IMR-90 (cell line): ENCODE measurements at regions not wholly inside any gene's neighbourhood (a gene's known extent, or its start where the extent isn't known, plus 50 kb on each side); places are given as distances from the start of the nearest gene placed in this dataset.

Experiments
- ATAC-seq: fragments of 200-7000 bp; cut with Tn5 transposase; 2 replicates; pipeline ENCODE4 v1.9.1; 2020; ENCODE audit warnings: low read depth, mild to moderate bottlenecking, moderate library complexity
- BruUV-seq: library from RNA; stranded (reverse); fragments of 400-500 nt; replicated peaks from 2 replicates; lab custom pipeline; 2021; lab: Mats Ljungman, UMichigan
- CTCF ChIA-PET: fragments of 300-600 bp; formaldehyde crosslinking; extraction: SDS; loops from one replicate; lab custom pipeline; 2021; ENCODE audit warnings: antibody characterized with exemption; lab: Yijun Ruan, JAX
- POLR2A ChIA-PET: fragments of 300-600 bp; sonication (Branson Sonifier 250); formaldehyde crosslinking; loops from one replicate; lab custom pipeline; 2022; ENCODE audit warnings: antibody characterized with exemption; ENCODE audit not compliant: unreplicated experiment; lab: Charles Lee
- DNase-seq: peaks from one replicate; pipeline ENCODE4 v3.0.0; 2013
- H2AFZ ChIP-seq: replicated peaks from 2 replicates; pipeline ENCODE3; 2013; ENCODE audit warnings: low read length, mild to moderate bottlenecking; ENCODE audit not compliant: poor library complexity
- H2AK5ac ChIP-seq: 2 replicates; pipeline ENCODE4 v1.6.1; 2013; ENCODE audit warnings: low read depth, low read length, inconsistent platforms
- H2AK9ac ChIP-seq: replicated peaks from 2 replicates; pipeline ENCODE3; 2013; ENCODE audit warnings: mild to moderate bottlenecking, low read depth, low read length, moderate library complexity; ENCODE audit not compliant: poor library complexity
- H2BK120ac ChIP-seq: 2 replicates; pipeline ENCODE4 v1.6.1; 2013; ENCODE audit warnings: low read depth, low read length, inconsistent platforms
- H2BK15ac ChIP-seq: 3 replicates; pipeline ENCODE4 v1.6.1; 2013; ENCODE audit warnings: low read depth, low read length, inconsistent platforms
- H2BK20ac ChIP-seq: 2 replicates; pipeline ENCODE4 v1.6.1; 2013; ENCODE audit warnings: low read depth, mild to moderate bottlenecking, inconsistent platforms, low read length, moderate library complexity
- H2BK5ac ChIP-seq: 2 replicates; pipeline ENCODE4 v1.6.1; 2013; ENCODE audit warnings: mild to moderate bottlenecking, low read depth, low read length, inconsistent platforms; ENCODE audit not compliant: poor library complexity, severe bottlenecking
- H3K14ac ChIP-seq: replicated peaks from 2 replicates; pipeline ENCODE4 v1.6.1; 2013; ENCODE audit warnings: low read depth, low read length, inconsistent platforms
- H3K18ac ChIP-seq: 2 replicates; pipeline ENCODE4 v1.6.1; 2013; ENCODE audit warnings: low read depth, low read length, control low read depth
- H3K23ac ChIP-seq: 2 replicates; pipeline ENCODE4 v1.6.1; 2013; ENCODE audit warnings: low read depth, low read length, inconsistent platforms
- H3K27ac ChIP-seq: 2 replicates; pipeline ENCODE4 v1.5.1; 2013; ENCODE audit warnings: mild to moderate bottlenecking, control low read depth, low read length; ENCODE audit not compliant: insufficient read depth
- H3K27me3 ChIP-seq: 2 replicates; pipeline ENCODE4 v1.6.1; 2013; ENCODE audit warnings: low read length; ENCODE audit not compliant: control insufficient read depth, insufficient read depth
- H3K36me3 ChIP-seq: 2 replicates; pipeline ENCODE4 v1.6.1; 2013; ENCODE audit warnings: low read length, mixed read lengths; ENCODE audit not compliant: control insufficient read depth, insufficient read depth
- H3K4ac ChIP-seq: 2 replicates; pipeline ENCODE4 v1.6.1; 2013; ENCODE audit warnings: low read depth, low read length, inconsistent platforms
- H3K4me1 ChIP-seq: 2 replicates; pipeline ENCODE4 v1.6.1; 2013; ENCODE audit warnings: low read length, mixed read lengths; ENCODE audit not compliant: control insufficient read depth, insufficient read depth
- H3K4me2 ChIP-seq: 2 replicates; pipeline ENCODE4 v1.6.1; 2013; ENCODE audit warnings: low read depth, mild to moderate bottlenecking, control low read depth, low read length, moderate library complexity
- H3K4me3 ChIP-seq: 2 replicates; pipeline ENCODE4 v1.5.1; 2013; ENCODE audit warnings: low read depth, mild to moderate bottlenecking, control low read depth, low read length, moderate library complexity; ENCODE audit not compliant: insufficient read depth
- H3K56ac ChIP-seq: 2 replicates; pipeline ENCODE4 v1.6.1; 2013; ENCODE audit warnings: low read length, inconsistent platforms; ENCODE audit not compliant: insufficient read depth; ENCODE audit errors: extremely low read depth
- H3K79me1 ChIP-seq, 2 experiments: 2 replicates each; pipeline ENCODE4 v1.6.1; 2013; ENCODE audit warnings: low read length in 2 of 2, inconsistent platforms in 1 of 2, low read depth in 1 of 2
- H3K9ac ChIP-seq: 2 replicates; pipeline ENCODE4 v1.6.1; 2013; ENCODE audit warnings: low read depth, low read length, control low read depth
- H3K9me1 ChIP-seq: 2 replicates; pipeline ENCODE4 v1.6.1; 2013; ENCODE audit warnings: low read length, inconsistent platforms; ENCODE audit not compliant: insufficient read depth
- H3K9me3 ChIP-seq: 2 replicates; pipeline ENCODE4 v1.6.1; 2013; ENCODE audit warnings: low read length; ENCODE audit not compliant: control insufficient read depth, insufficient read depth
- H4K20me1 ChIP-seq: 2 replicates; pipeline ENCODE4 v1.6.1; 2013; ENCODE audit warnings: low read length, inconsistent platforms; ENCODE audit not compliant: insufficient read depth
- H4K5ac ChIP-seq: 2 replicates; pipeline ENCODE4 v1.6.1; 2013; ENCODE audit warnings: mild to moderate bottlenecking, low read depth, low read length, control low read depth
- H4K8ac ChIP-seq, 2 experiments: 2 replicates each; pipeline ENCODE4 v1.6.1; 2013; ENCODE audit warnings: low read depth in 2 of 2, low read length in 2 of 2, control low read depth in 1 of 2, inconsistent platforms in 1 of 2
- H4K91ac ChIP-seq: 2 replicates; pipeline ENCODE4 v1.6.1; 2013; ENCODE audit warnings: low read depth, low read length, inconsistent platforms; ENCODE audit not compliant: insufficient read depth
- CEBPB ChIP-seq: IDR thresholded peaks from 2 replicates; pipeline ENCODE4 v1.6.1; 2012; ENCODE audit warnings: low read depth, low read length, improper control_type of control experiment
- CHD1 ChIP-seq: IDR thresholded peaks from 2 replicates; pipeline ENCODE4 v1.6.1; 2012; ENCODE audit warnings: low read depth, low read length, improper control_type of control experiment
- MAZ ChIP-seq: IDR thresholded peaks from 2 replicates; pipeline ENCODE4 v1.6.1; 2012; ENCODE audit warnings: low read depth, mild to moderate bottlenecking, low read length, improper control_type of control experiment, moderate library complexity, borderline replicate concordance
- MXI1 ChIP-seq: IDR thresholded peaks from 2 replicates; pipeline ENCODE4 v1.6.1; 2012; ENCODE audit warnings: low read depth, mild to moderate bottlenecking, low read length, moderate library complexity, borderline replicate concordance
- POLR2A ChIP-seq: IDR thresholded peaks from 2 replicates; pipeline ENCODE4 v1.6.1; 2012; ENCODE audit warnings: mild to moderate bottlenecking, low read depth, low read length
- RAD21 ChIP-seq: IDR thresholded peaks from 2 replicates; pipeline ENCODE4 v1.6.1; 2012; ENCODE audit warnings: low read length, improper control_type of control experiment
- RFX5 ChIP-seq: IDR thresholded peaks from 2 replicates; pipeline ENCODE4 v1.8.0; 2012; ENCODE audit warnings: low read depth, mild to moderate bottlenecking, low read length, moderate library complexity
- SMC3 ChIP-seq: fragments of 150-350 bp; IDR thresholded peaks from 2 replicates; pipeline ENCODE4 v1.6.1; 2016; ENCODE audit warnings: low read depth, mild to moderate bottlenecking, antibody characterized with exemption, low read length, moderate library complexity
- USF2 ChIP-seq: fragments of 150-350 bp; IDR thresholded peaks from 2 replicates; pipeline ENCODE4 v1.6.1; 2017; ENCODE audit warnings: mild to moderate bottlenecking, antibody characterized with exemption, low read length, low read depth
- WGBS, 2 experiments: methylation state at CpG; one replicate each; pipeline versions ENCODE4 v1.1.5 to v1.1.7; 2013; ENCODE audit warnings: missing lambda C conversion rate in 2 of 2; ENCODE audit not compliant: insufficient read length in 1 of 2; ENCODE audit errors: extremely low coverage in 2 of 2; 5-methylcytosine and 5-hydroxymethylcytosine counted together
- dilution Hi-C: fragments of 300-500 bp; cut with HindIII; formaldehyde crosslinking; loops from one replicate; pipeline ENCODE4 v1.14.3; 2018; ENCODE audit warnings: low sequenced_read_pairs; ENCODE audit not compliant: unreplicated experiment
- in situ Hi-C: fragments of 300-500 bp; cut with MboI; formaldehyde crosslinking; loops from 3 replicates; pipeline ENCODE4 v1.14.3; 2019; ENCODE audit warnings: low sequenced_read_pairs, inconsistent platforms, mixed read lengths
- intact Hi-C: fragments of 100-400 bp; cut with micrococcal nuclease; formaldehyde crosslinking; loops from 2 replicates; pipeline ENCODE4 v1.10.0; 2022

GRCh38 chr1:168826269-168826668 is 97.3 kb upstream of the DPT start:
- CTCF ChIA-PET: interaction anchor here (0.5 kb wide), 2 partner anchors 202 to 488 kb away, joined by 3 to 4 read pairs; no protein-coding TSS in a partner anchor
- POLR2A ChIA-PET: no interaction called here

More at GRCh38 chr1:168826269-168826668, 97.3 kb upstream of the DPT start:
- Histone ChIP-seq H3K9me3 (no peaks in the 10 kb centered on the region), H3K9ac (no peak overlapping the region), H2BK20ac (no peak overlapping the region), H3K18ac (no peak overlapping the region), H3K23ac (no peak overlapping the region), H4K91ac (no peak overlapping the region), H3K36me3 (no peaks in the 10 kb centered on the region), H2AFZ (no peak overlapping the region), H2BK15ac (no peak overlapping the region), H3K4me2 (no peak overlapping the region), H4K8ac (no peak overlapping the region), H2BK5ac (no peak overlapping the region), H3K4me3 (no peak overlapping the region), H3K79me1 (no peaks in the 10 kb centered on the region), H3K27me3 (no peaks in the 10 kb centered on the region), H2AK5ac (no peak overlapping the region), H3K9me1 (no peaks in the 10 kb centered on the region), H4K20me1 (no peaks in the 10 kb centered on the region), H3K56ac (no peak overlapping the region), H3K4ac (no peak overlapping the region), H2BK120ac (no peak overlapping the region), H3K27ac (no peak overlapping the region), H4K5ac (no peak overlapping the region), H3K14ac (no peak overlapping the region), H2AK9ac (no peak overlapping the region), H3K4me1 (no peaks in the 10 kb centered on the region)
- dilution Hi-C loops: no loop called here
- ATAC-seq (no peak), DNase-seq (no peak)
- BruUV-seq: no TSS peak
- in situ Hi-C loops: no loop called here
- no peak for TF ChIP-seq USF2
- no peak for TF ChIP-seq CHD1
- no peak for TF ChIP-seq RFX5
- TF ChIP-seq RAD21: no peak
- no peak for TF ChIP-seq MAZ
- TF ChIP-seq SMC3: no peak
- no peak for TF ChIP-seq POLR2A
- no peak for TF ChIP-seq MXI1
- no peak for TF ChIP-seq CEBPB
- intact Hi-C loops: no loop called here
- 63% methylated on average over 2 of the region's 3 CpGs; no CpG with 5 or more reads in 1 of the 2 experiments for WGBS, 2 experiments
